Glomerular visceral epithelial cell (primary cell): ENCODE measurements at regions not wholly inside any gene's neighbourhood (a gene's known extent, or its start where the extent isn't known, plus 50 kb on each side); places are given as distances from the start of the nearest gene placed in this dataset.
"Not testable (repeated sequence)": the region's sequence is repeated elsewhere in the genome, so short reads cannot be mapped to it uniquely, and the experiment has no call there.

Experiments used
- DNase-seq: peaks from one replicate; pipeline ENCODE4 v3.0.0-alpha.2; 2016; ENCODE audit errors: extremely low spot score

GRCh38 chr11:121901417-121901816 lies 214.6 kb downstream of the BLID start:
- DNase-seq, result not testable (repeated sequence)

- DNase-seq, result no peak
Measured at GRCh38 chr11:121899520-121899919, 216.5 kb downstream of the BLID start.

- DNase-seq, result no peak
Measured at GRCh38 chr11:121898903-121899302, 217.1 kb downstream of the BLID start.

- no peak for DNase-seq
Measured at GRCh38 chr11:121895919-121896318, 220.1 kb downstream of the BLID start.

- no peak for DNase-seq
Measured at GRCh38 chr11:121894581-121894980, 221.4 kb downstream of the BLID start.

- DNase-seq, result no peak
Measured at GRCh38 chr11:121892863-121893262, 223.2 kb downstream of the BLID start.

- DNase-seq, result no peak
Measured at GRCh38 chr11:121892131-121892681, 223.8 kb downstream of the BLID start.

- no peak for DNase-seq
Measured at GRCh38 chr11:121890946-121891515, 225.0 kb downstream of the BLID start.

GRCh38 chr11:121890377-121890776 lies 225.6 kb downstream of the BLID start:
- DNase-seq, result peak; percentile 66

GRCh38 chr11:121889931-121890330 lies 226.1 kb downstream of the BLID start:
- no peak for DNase-seq

GRCh38 chr11:121889186-121889585 lies 226.8 kb downstream of the BLID start:
- DNase-seq, result no peak

- no peak for DNase-seq
Measured at GRCh38 chr11:121887976-121888557, 227.9 kb downstream of the BLID start.

GRCh38 chr11:121887569-121887968 lies 228.4 kb downstream of the BLID start:
- no peak for DNase-seq

GRCh38 chr11:121886996-121887395 lies 229.0 kb downstream of the BLID start:
- no peak for DNase-seq

GRCh38 chr11:121886005-121886734 lies 229.8 kb downstream of the BLID start:
- no peak for DNase-seq

- DNase-seq, result no peak
Measured at GRCh38 chr11:121884626-121885025, 231.4 kb downstream of the BLID start.

GRCh38 chr11:121881806-121882205 lies 234.2 kb downstream of the BLID start:
- no peak for DNase-seq

GRCh38 chr11:121877152-121877551 lies 238.9 kb downstream of the BLID start:
- DNase-seq, result no peak

- no peak for DNase-seq
Measured at GRCh38 chr11:121873766-121874165, 242.2 kb downstream of the BLID start.

GRCh38 chr11:121872356-121872755 lies 243.7 kb downstream of the BLID start:
- no peak for DNase-seq

- no peak for DNase-seq
Measured at GRCh38 chr11:121870206-121871045, 245.6 kb downstream of the BLID start.

- DNase-seq, result no peak
Measured at GRCh38 chr11:121869478-121869877, 246.5 kb downstream of the BLID start.
